K562 (cell line): ENCODE measurements at regions not wholly inside any gene's neighbourhood (a gene's known extent, or its start where the extent isn't known, plus 50 kb on each side); places are given as distances from the start of the nearest gene placed in this dataset.

Source experiments
- ATAC-seq: fragments of 200-7000 bp; cut with Tn5 transposase; 3 replicates; pipeline ENCODE4 v1.9.1; 2020; ENCODE audit warnings: moderate library complexity
- BruUV-seq: library from RNA; stranded (reverse); fragments of 400-500 nt; replicated peaks from 2 replicates; lab custom pipeline; 2021; lab: Mats Ljungman, UMichigan
- CTCF ChIA-PET: fragments of 300-600 bp; formaldehyde crosslinking; extraction: SDS; loops from one replicate; lab custom pipeline; 2021; ENCODE audit warnings: low intra/inter-chr PET ratio; lab: Yijun Ruan, JAX
- POLR2A ChIA-PET: fragments of 300-600, 350-650 bp; sonication (Branson Sonifier 250); formaldehyde crosslinking; extraction: SDS; loops from one replicate; lab custom pipeline; 2021; ENCODE audit warnings: antibody characterized with exemption, inconsistent platforms; lab: Yijun Ruan, JAX
- DNase-seq, 4 experiments: peaks; one replicate each; pipeline versions ENCODE4 v3.0.0 to v3.0.0-alpha.2; 2011 to 2018; ENCODE audit warnings: low spot score in 3 of 4, mixed read lengths in 3 of 4; ENCODE audit errors: extremely low read depth in 1 of 4
- FAIRE-seq: peaks from 2 replicates; lab custom pipeline; 2011; peaks lifted over from hg19 to GRCh38; lab: Jason Lieb, UNC
- H2AFZ ChIP-seq: 2 replicates; pipeline ENCODE4 v1.6.0; 2011; ENCODE audit warnings: low read depth, low read length, control low read depth, inconsistent platforms
- H3K27ac ChIP-seq: fragments of 200-600 bp; 3 replicates; pipeline ENCODE4 v1.8.0; 2011; ENCODE audit warnings: low read depth, mild to moderate bottlenecking, control low read depth, inconsistent platforms, low read length, moderate library complexity, mixed read lengths; ENCODE audit errors: extremely low read depth
- H3K27me3 ChIP-seq, 2 experiments: fragments of 300-600 bp in 1 of 2; 2 replicates in 1 of 2; 3 replicates in 1 of 2; pipeline versions ENCODE4 v1.6.0 to v1.8.0; 2011; ENCODE audit warnings: inconsistent platforms in 2 of 2, low read length in 2 of 2, mild to moderate bottlenecking in 1 of 2, mixed read lengths in 1 of 2, moderate library complexity in 1 of 2; ENCODE audit not compliant: control insufficient read depth in 2 of 2, insufficient read depth in 2 of 2
- H3K36me3 ChIP-seq: fragments of 300-600 bp; 3 replicates; pipeline ENCODE4 v1.8.0; 2011; ENCODE audit warnings: mild to moderate bottlenecking, low read length, inconsistent platforms; ENCODE audit not compliant: control insufficient read depth, insufficient read depth
- H3K4me1 ChIP-seq, 2 experiments: fragments of 200-600 bp in 1 of 2; replicated peaks in 1 of 2; 2 replicates in 1 of 2; 3 replicates in 1 of 2; pipeline versions ENCODE4 v1.5.1 to v1.8.0; 2011; ENCODE audit warnings: inconsistent platforms in 2 of 2, low read length in 2 of 2, mild to moderate bottlenecking in 1 of 2, mixed read lengths in 1 of 2, moderate library complexity in 1 of 2; ENCODE audit not compliant: control insufficient read depth in 2 of 2, insufficient read depth in 2 of 2
- H3K4me2 ChIP-seq: 2 replicates; pipeline ENCODE4 v1.6.1; 2011; ENCODE audit warnings: low read length, control low read depth, inconsistent platforms, mixed read lengths; ENCODE audit not compliant: insufficient read depth
- H3K4me3 ChIP-seq: fragments of 200-600 bp; sonication (generic), shearing (Covaris generic); 2 replicates; pipeline ENCODE4 v1.5.1; 2016; ENCODE audit warnings: control low read depth, inconsistent platforms
- H3K79me2 ChIP-seq: fragments of 200-600 bp; 3 replicates; pipeline ENCODE4 v1.8.0; 2011; ENCODE audit warnings: low read length, inconsistent platforms; ENCODE audit not compliant: control insufficient read depth, insufficient read depth
- H3K9ac ChIP-seq, 2 experiments: 2 replicates each; pipeline versions ENCODE4 v1.6.0 to v1.6.1; 2011; ENCODE audit warnings: low read depth in 2 of 2, low read length in 2 of 2, control low read depth in 1 of 2, inconsistent platforms in 1 of 2, mild to moderate bottlenecking in 1 of 2, mixed read lengths in 1 of 2; ENCODE audit not compliant: insufficient read depth in 1 of 2
- H3K9me1 ChIP-seq: one replicate; pipeline ENCODE4 v1.6.0; 2011; ENCODE audit warnings: inconsistent platforms, mild to moderate bottlenecking, low read length, moderate library complexity; ENCODE audit not compliant: control insufficient read depth, insufficient read depth
- H3K9me3 ChIP-seq: replicated peaks from 2 replicates; pipeline ENCODE4 v1.5.1; 2011; ENCODE audit warnings: low read depth, low read length, inconsistent platforms; ENCODE audit not compliant: control insufficient read depth, insufficient read depth
- H4K20me1 ChIP-seq: replicated peaks from 2 replicates; pipeline ENCODE4 v1.6.1; 2011; ENCODE audit warnings: low read length, inconsistent platforms, mixed read lengths; ENCODE audit not compliant: control insufficient read depth, insufficient read depth
- ARHGAP35 ChIP-seq: fragments of 450-650 bp; IDR thresholded peaks from 2 replicates; pipeline ENCODE4 v1.6.1; 2018; ENCODE audit not compliant: partially characterized antibody
- BACH1 ChIP-seq: fragments of 200-800 bp; sonication (Bioruptor generic); IDR thresholded peaks from 2 replicates; pipeline ENCODE4 v1.6.1; 2016; ENCODE audit warnings: missing genetic modification characterization, missing compliant biosample characterization
- HEY1 ChIP-seq: fragments of 250-450 bp; sonication (Bioruptor Pico); IDR thresholded peaks from 2 replicates; pipeline ENCODE4 v1.5.0; 2020; ENCODE audit warnings: mild to moderate bottlenecking, moderate library complexity, borderline replicate concordance
- MEIS2 ChIP-seq: fragments of 450-650 bp; IDR thresholded peaks from 2 replicates; pipeline ENCODE4 v1.6.1; 2014; ENCODE audit warnings: mild to moderate bottlenecking; ENCODE audit not compliant: partially characterized antibody
- SIN3A ChIP-seq, 2 experiments: fragments of 150-350 bp in 1 of 2; IDR thresholded peaks; 2 replicates each; pipeline ENCODE4 v1.6.1; 2011 to 2016; ENCODE audit warnings: borderline replicate concordance in 2 of 2, low read depth in 2 of 2, low read length in 2 of 2, mild to moderate bottlenecking in 2 of 2, moderate library complexity in 2 of 2; ENCODE audit not compliant: control insufficient read depth in 1 of 2
- STAT5A ChIP-seq: IDR thresholded peaks from 2 replicates; pipeline ENCODE4 v1.6.1; 2012; ENCODE audit warnings: low read length, inconsistent platforms, borderline replicate concordance
- TAF7 ChIP-seq: fragments of 450-650 bp; IDR thresholded peaks from 2 replicates; pipeline ENCODE4 v1.6.1; 2016; ENCODE audit warnings: missing genetic modification characterization, missing compliant biosample characterization
- XRCC5 ChIP-seq: fragments of 200-400 bp; formaldehyde crosslinking; IDR thresholded peaks from 2 replicates; pipeline ENCODE4 v1.6.1; 2017; ENCODE audit warnings: low read depth, mild to moderate bottlenecking, low read length
- ZNF717 ChIP-seq: fragments of 250-450 bp; sonication (Bioruptor Pico); IDR thresholded peaks from 2 replicates; pipeline ENCODE4 v1.5.0; 2021
- ZNF79 ChIP-seq: fragments of 250-450 bp; sonication (Bioruptor Pico); IDR thresholded peaks from 2 replicates; pipeline ENCODE4 v1.4.0; 2020; ENCODE audit warnings: low read depth, mild to moderate bottlenecking, moderate library complexity
- WGBS: fragments of 100-300 bp; shearing (Covaris generic); methylation state at CpG from one replicate; pipeline ENCODE4 v1.1.6; 2016; ENCODE audit warnings: low coverage, mixed read lengths; ENCODE audit not compliant: insufficient coverage; ENCODE audit errors: missing lambda C conversion rate; 5-methylcytosine and 5-hydroxymethylcytosine counted together
- in situ Hi-C: fragments of 300-500 bp; cut with MboI; formaldehyde crosslinking; loops from 4 replicates; pipeline ENCODE4 v1.15.0; 2018; ENCODE audit warnings: inconsistent platforms, mixed read lengths
- intact Hi-C: fragments of 100-400 bp; cut with micrococcal nuclease; formaldehyde crosslinking; loops from 2 replicates; pipeline ENCODE4 v1.14.2; 2022
- TF ChIP-seq, protein P1 (sequence below), 2 experiments: fragments of 450-650 bp; IDR thresholded peaks; 2 replicates each; pipeline ENCODE4 v1.6.1; 2018; ENCODE audit warnings: mild to moderate bottlenecking in 2 of 2, low read depth in 1 of 2; ENCODE audit not compliant: partially characterized antibody in 2 of 2

DNA sequence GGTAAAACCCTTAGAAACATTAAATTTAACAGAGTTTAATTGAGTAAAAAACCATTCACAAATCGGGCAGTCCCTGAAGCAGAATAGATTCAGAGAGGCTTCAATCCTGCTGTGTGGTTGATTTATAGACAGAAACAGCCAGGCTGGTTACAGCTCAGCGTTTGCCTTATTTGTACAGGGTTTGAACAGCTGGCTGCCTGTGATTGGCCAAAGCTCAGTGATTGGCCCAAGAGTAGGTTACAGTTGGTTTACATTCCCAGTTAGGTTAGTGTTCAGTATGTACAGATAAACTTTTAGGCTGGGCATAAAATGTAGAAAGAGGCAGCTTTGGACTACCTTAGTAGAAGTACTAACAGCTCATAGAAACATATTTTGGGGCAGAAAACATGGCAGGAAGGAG lies 210.4 kb upstream of the ELAC2 start:
- ATAC-seq = no peak
- no peaks in the 10 kb centered on the region for H3K9me3 ChIP-seq
- in situ Hi-C loops = no loop called here
- intact Hi-C loops = no loop called here
- 0% methylated on average over 2 of the region's 2 CpGs for WGBS
- H3K4me2 ChIP-seq = no peak overlapping the region
- H3K27ac ChIP-seq = no peak overlapping the region
- H3K36me3 ChIP-seq = no peaks in the 10 kb centered on the region
- H4K20me1 ChIP-seq = no peaks in the 10 kb centered on the region
- no peak overlapping the region for H3K9ac ChIP-seq
- no peaks in the 10 kb centered on the region for H3K27me3 ChIP-seq
- H3K79me2 ChIP-seq = no peaks in the 10 kb centered on the region
- TF ChIP-seq TAF7 (tag) = no peak
- no peak for TF ChIP-seq SIN3A (IDR thresholded peaks at IDR 0.05; ENCODE audit: borderline replicate concordance in 2 of 2, control insufficient read depth in 1 of 2, low read depth in 2 of 2, low read length in 2 of 2)
- TF ChIP-seq MEIS2 = peak; percentile 9
- DNase-seq = no peak
- no peaks in the 10 kb centered on the region for H3K9me1 ChIP-seq
- no TSS peak for BruUV-seq
- no peak overlapping the region for H2AFZ ChIP-seq
- no peak overlapping the region for H3K4me3 ChIP-seq
- CTCF ChIA-PET = no interaction called here
- POLR2A ChIA-PET = interaction anchor here (0.6 to 0.7 kb wide), 2 partner anchors 37 to 1376 kb away, joined by 3 to 5 read pairs; no protein-coding TSS in a partner anchor
- no peak for FAIRE-seq
- no peaks in the 10 kb centered on the region for H3K4me1 ChIP-seq

DNA sequence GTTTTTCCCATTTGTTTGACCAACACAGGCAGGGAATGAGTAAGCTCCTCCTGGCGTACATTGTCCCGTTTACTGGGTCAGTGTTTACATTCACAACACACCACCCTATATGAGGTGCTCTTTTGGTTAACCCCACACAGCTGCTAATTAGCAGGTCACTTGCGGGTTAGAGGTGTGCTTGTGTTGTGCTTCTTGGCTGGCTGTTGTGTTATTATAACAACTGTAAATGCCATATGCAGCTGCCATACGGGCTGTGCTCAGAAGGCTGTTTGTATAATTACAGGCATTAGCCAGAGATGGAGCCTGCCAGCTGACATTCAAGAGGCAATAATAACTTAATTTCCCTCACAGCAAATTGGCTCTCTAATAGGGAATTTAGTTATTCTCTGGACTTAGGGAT lies 205.1 kb upstream of the ELAC2 start:
- H3K4me2 ChIP-seq = no peak overlapping the region
- no peaks in the 10 kb centered on the region for H4K20me1 ChIP-seq
- 0% methylated on average over 4 of the region's 4 CpGs for WGBS
- no peaks in the 10 kb centered on the region for H3K9me3 ChIP-seq
- no peak overlapping the region for H2AFZ ChIP-seq
- H3K27me3 ChIP-seq = no peaks in the 10 kb centered on the region
- no peaks in the 10 kb centered on the region for H3K36me3 ChIP-seq
- CTCF ChIA-PET = no interaction called here
- H3K79me2 ChIP-seq = no peaks in the 10 kb centered on the region
- H3K27ac ChIP-seq = no peak overlapping the region
- no peaks in the 10 kb centered on the region for H3K4me1 ChIP-seq
- POLR2A ChIA-PET = no interaction called here
- intact Hi-C loops (no loop called here), in situ Hi-C loops (no loop called here)
- no peak overlapping the region for H3K4me3 ChIP-seq
- ATAC-seq (no peak), DNase-seq (no peak), FAIRE-seq (no peak)
- no TSS peak for BruUV-seq
- H3K9me1 ChIP-seq = no peaks in the 10 kb centered on the region
- H3K9ac ChIP-seq = no peak overlapping the region
- TF ChIP-seq ZNF79 (CRISPR knock-in tag) (no peak), ZNF717 (no peak), ARHGAP35 (no peak), HEY1 (no peak), STAT5A (no peak), XRCC5 (no peak), BACH1 (no peak)
- TF ChIP-seq, protein P1, sequence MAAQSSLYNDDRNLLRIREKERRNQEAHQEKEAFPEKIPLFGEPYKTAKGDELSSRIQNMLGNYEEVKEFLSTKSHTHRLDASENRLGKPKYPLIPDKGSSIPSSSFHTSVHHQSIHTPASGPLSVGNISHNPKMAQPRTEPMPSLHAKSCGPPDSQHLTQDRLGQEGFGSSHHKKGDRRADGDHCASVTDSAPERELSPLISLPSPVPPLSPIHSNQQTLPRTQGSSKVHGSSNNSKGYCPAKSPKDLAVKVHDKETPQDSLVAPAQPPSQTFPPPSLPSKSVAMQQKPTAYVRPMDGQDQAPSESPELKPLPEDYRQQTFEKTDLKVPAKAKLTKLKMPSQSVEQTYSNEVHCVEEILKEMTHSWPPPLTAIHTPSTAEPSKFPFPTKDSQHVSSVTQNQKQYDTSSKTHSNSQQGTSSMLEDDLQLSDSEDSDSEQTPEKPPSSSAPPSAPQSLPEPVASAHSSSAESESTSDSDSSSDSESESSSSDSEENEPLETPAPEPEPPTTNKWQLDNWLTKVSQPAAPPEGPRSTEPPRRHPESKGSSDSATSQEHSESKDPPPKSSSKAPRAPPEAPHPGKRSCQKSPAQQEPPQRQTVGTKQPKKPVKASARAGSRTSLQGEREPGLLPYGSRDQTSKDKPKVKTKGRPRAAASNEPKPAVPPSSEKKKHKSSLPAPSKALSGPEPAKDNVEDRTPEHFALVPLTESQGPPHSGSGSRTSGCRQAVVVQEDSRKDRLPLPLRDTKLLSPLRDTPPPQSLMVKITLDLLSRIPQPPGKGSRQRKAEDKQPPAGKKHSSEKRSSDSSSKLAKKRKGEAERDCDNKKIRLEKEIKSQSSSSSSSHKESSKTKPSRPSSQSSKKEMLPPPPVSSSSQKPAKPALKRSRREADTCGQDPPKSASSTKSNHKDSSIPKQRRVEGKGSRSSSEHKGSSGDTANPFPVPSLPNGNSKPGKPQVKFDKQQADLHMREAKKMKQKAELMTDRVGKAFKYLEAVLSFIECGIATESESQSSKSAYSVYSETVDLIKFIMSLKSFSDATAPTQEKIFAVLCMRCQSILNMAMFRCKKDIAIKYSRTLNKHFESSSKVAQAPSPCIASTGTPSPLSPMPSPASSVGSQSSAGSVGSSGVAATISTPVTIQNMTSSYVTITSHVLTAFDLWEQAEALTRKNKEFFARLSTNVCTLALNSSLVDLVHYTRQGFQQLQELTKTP (IDR thresholded peaks at IDR 0.05; ENCODE audit: low read depth in 1 of 2, partially characterized antibody in 2 of 2) = no peak
